ENCODE measurements at regions not wholly inside any gene's neighbourhood (a gene's known extent, or its start where the extent isn't known, plus 50 kb on each side); places are given as distances from the start of the nearest gene placed in this dataset.
"Not testable (repeated sequence)": the region's sequence is repeated elsewhere in the genome, so short reads cannot be mapped to it uniquely, and the experiment has no call there.

DNA sequence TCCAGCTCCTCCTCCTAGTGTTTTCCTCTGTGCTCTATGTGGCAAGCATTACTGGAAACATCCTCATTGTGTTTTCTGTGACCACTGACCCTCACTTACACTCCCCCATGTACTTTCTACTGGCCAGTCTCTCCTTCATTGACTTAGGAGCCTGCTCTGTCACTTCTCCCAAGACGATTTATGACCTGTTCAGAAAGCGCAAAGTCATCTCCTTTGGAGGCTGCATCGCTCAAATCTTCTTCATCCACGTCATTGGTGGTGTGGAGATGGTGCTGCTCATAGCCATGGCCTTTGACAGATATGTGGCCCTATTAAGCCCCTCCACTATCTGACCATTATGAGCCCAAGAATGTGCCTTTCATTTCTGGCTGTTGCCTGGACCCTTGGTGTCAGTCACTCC, 64.0 kb downstream of the OR4F15 start:
- DNase-seq (ENCODE audit: low read depth); H3K4me3 ChIP-seq (ENCODE audit: low read depth, low read length): not testable (repeated sequence)

DNA sequence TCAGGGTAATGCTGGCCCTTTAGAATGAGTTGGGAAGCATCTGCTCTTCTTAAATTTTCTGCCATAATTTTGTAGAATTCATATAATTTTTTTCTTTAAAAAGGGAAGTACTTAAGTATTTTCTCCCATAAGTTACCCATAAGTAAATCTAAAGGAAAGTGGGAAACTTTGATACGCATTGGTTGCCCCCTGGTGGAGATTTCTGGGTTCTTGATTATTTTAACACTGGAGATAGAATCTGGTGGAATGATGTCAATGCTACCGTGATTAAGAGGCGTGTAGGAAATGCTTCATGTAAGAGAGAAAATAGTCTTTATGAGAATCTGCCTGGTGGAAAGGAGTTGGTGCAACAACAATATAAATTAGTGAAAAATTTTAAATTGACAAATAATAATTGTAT, 65.6 kb downstream of the OR4F15 start:
- not testable (repeated sequence) for H3K4me3 ChIP-seq (ENCODE audit: low read depth, low read length); DNase-seq (ENCODE audit: low read depth)
- TF ChIP-seq CTCF (conservative IDR thresholded peaks at IDR 0.05; ENCODE audit: low read depth, low read length): peak; percentile 34

- not testable (repeated sequence) for H3K4me3 ChIP-seq (ENCODE audit: low read depth, low read length); DNase-seq (ENCODE audit: low read depth)
Observed at GRCh38 chr15:101912349-101913287, 100.6 kb downstream of the OR4F15 start.

GRCh38 chr15:101924554-101924953, 112.6 kb downstream of the OR4F15 start:
- not testable (repeated sequence) for H3K4me3 ChIP-seq (ENCODE audit: low read depth, low read length); DNase-seq (ENCODE audit: low read depth)

DNA sequence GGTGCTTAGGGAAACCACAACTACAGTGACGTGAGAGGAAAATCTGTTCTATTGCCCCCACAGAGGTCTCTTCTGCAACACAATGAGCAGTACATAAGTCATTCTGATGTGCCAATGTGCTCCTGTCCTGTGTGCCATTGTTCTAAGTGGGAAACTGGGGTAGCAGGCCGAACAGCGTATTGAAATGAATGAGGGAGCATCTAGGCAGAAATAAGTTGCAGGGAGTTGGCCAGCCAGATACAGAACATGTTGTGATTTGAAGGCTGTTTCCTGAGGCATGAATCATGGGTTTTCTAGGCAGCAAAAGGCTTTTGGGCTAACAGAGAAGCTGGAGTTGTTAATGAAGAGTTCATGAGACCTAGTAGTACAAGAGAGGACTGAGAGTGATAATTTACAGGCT, 122.5 kb downstream of the OR4F15 start:
- DNase-seq (ENCODE audit: low read depth); H3K4me3 ChIP-seq (ENCODE audit: low read depth, low read length): not testable (repeated sequence)

GRCh38 chr15:101937362-101937761, 125.4 kb downstream of the OR4F15 start:
- not testable (repeated sequence) for DNase-seq (ENCODE audit: low read depth)

DNA sequence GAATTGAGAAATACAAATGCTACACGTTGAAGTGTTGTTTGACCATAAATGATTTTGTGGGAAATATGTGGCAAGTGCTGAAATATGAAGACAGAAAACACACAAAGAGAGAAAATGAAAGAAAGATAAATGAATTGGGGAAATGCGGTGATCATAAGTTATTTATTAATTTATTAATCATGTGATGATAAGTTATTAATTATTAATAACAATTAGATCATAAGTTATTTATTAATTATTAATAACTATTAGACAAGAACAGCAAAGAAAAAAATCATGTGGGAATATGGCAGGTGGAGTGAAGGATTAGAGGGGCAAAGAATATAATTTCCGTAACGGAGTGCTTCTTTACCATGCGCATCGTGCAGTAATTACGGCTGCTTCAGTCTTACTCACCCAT, 126.6 kb downstream of the OR4F15 start:
- not testable (repeated sequence) for H3K4me3 ChIP-seq (ENCODE audit: low read depth, low read length); DNase-seq (ENCODE audit: low read depth)

More at GRCh38 chr15:101937362-101937761, 125.4 kb downstream of the OR4F15 start:
- not testable (repeated sequence) for H3K4me3 ChIP-seq (ENCODE audit: low read depth, low read length)

GRCh38 chr15:101945896-101946295, 133.9 kb downstream of the OR4F15 start:
- H3K4me3 ChIP-seq (ENCODE audit: low read depth, low read length); DNase-seq (ENCODE audit: low read depth): not testable (repeated sequence)

- not testable (repeated sequence) for H3K4me3 ChIP-seq (ENCODE audit: low read depth, low read length); DNase-seq (ENCODE audit: low read depth)
Observed at GRCh38 chr15:101948491-101949010, 136.5 kb downstream of the OR4F15 start.

GRCh38 chr15:101949380-101950065, 137.5 kb downstream of the OR4F15 start:
- DNase-seq (ENCODE audit: low read depth); H3K4me3 ChIP-seq (ENCODE audit: low read depth, low read length): not testable (repeated sequence)

DNA sequence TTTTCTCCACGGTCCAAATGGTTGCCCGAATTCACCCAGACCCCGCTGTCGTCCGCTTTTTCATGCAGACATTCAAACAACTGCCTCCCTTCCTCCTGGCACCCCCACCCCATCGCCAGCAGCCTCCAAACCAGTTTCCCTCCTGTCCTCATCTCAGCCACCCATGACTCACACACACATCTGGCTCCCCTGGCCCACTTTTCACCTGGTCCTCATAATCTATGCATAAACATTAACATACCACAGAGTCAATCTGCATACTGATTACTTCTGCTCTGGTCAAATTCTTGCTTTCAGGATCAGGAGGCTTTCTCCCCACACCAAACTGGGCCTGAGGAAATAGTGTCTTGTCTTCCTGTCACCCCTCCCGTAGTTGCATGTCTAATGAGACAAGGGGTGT, 142.0 kb downstream of the OR4F15 start:
- not testable (repeated sequence) for DNase-seq (ENCODE audit: low read depth); H3K4me3 ChIP-seq (ENCODE audit: low read depth, low read length)

DNA sequence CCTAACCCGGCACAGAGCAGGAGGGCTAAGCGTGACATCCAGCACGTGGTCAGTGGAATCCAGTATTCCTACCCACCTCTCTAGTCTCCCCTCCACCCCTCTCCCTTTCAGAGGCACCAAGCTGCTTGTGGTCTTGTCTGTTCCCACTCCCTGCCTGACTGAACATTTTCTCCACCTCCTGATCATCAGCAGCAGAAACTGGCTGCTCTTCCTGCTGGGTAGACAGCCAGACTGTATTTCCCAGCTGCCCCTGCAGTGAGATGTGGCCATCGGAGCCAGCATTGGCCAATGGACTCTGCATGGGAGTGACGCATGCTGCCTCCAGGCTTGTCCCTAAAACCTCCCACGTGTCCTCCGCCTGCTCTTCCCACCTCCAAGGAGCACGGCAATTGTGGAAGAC, 143.8 kb downstream of the OR4F15 start:
- not testable (repeated sequence) for DNase-seq (ENCODE audit: low read depth); H3K4me3 ChIP-seq (ENCODE audit: low read depth, low read length)

GRCh38 chr15:101958656-101959055, 146.7 kb downstream of the OR4F15 start:
- DNase-seq (ENCODE audit: low read depth); H3K4me3 ChIP-seq (ENCODE audit: low read depth, low read length): not testable (repeated sequence)

DNA sequence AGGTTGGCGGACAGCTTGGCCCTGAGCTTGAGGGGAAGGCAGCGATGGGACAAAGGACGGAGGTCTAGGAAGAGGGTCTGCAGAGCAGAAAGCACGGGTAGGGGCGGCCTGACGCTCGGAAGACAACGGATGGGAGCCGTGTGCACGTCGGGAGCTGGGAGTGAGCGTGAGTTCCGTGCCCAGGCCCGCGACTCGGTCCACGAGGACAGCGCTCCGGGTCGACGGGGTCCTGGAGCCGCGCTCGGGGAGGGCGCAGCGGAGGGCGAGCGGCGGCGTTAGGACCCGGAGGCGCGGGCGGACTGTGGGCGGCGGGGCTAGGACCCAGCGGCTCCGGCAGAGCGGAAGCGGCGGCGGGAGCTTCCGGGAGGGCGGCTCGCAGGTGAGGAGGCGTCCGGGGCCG, 149.3 kb downstream of the OR4F15 start:
- not testable (repeated sequence) for DNase-seq (ENCODE audit: low read depth); H3K4me3 ChIP-seq (ENCODE audit: low read depth, low read length)

GRCh38 chr15:101961765-101962164, 149.8 kb downstream of the OR4F15 start:
- not testable (repeated sequence) for H3K4me3 ChIP-seq (ENCODE audit: low read depth, low read length); DNase-seq (ENCODE audit: low read depth)

- DNase-seq (ENCODE audit: low read depth); H3K4me3 ChIP-seq (ENCODE audit: low read depth, low read length): not testable (repeated sequence)
Observed at GRCh38 chr15:101963687-101964086, 151.7 kb downstream of the OR4F15 start.

DNA sequence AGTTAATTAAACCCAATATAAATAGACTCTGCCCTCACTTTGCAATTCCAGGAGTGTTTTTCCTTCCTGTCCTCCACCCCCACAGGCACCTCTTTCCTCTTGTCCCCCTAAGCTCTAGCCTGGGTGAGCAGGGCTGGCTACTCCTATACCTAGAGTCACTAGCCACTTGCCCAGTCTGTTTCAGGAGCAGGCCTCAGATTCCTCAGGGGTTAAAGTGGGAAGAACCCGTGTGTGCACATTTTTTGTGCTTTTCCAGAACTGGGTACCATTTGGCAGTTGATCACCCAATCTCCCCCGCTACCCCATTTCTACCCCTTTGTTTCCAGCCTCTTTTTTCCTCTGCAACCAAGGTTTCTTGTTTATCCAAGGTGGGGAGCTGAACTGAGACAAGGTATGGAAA, 153.4 kb downstream of the OR4F15 start:
- DNase-seq (ENCODE audit: low read depth); H3K4me3 ChIP-seq (ENCODE audit: low read depth, low read length): not testable (repeated sequence)

- not testable (repeated sequence) for H3K4me3 ChIP-seq (ENCODE audit: low read depth, low read length); DNase-seq (ENCODE audit: low read depth)
Observed at GRCh38 chr15:101965860-101966259, 153.9 kb downstream of the OR4F15 start.

All from epithelial cell of proximal tubule (primary cell).